HG02759 (cell line): ENCODE measurements at regions not wholly inside any gene's neighbourhood (a gene's known extent, or its start where the extent isn't known, plus 50 kb on each side); places are given as distances from the start of the nearest gene placed in this dataset.
A peak's percentile ranks its signal among the peaks of the same experiment; 100 is the strongest.

ENCODE experiments used
- ATAC-seq: cut with Tn5 transposase; IDR thresholded peaks from one replicate; pipeline ENCODE4 v1.9.1; 2021; ENCODE audit warnings: mild to moderate bottlenecking, moderate library complexity; ENCODE audit not compliant: unreplicated experiment

GRCh38 chr1:104791030-104791429 lies 1041.3 kb downstream of the AMY1C start:
- ATAC-seq, result no peak

GRCh38 chr1:104794035-104794434 lies 1044.3 kb downstream of the AMY1C start:
- ATAC-seq, result no peak

GRCh38 chr1:104795931-104796330 lies 1046.2 kb downstream of the AMY1C start:
- no peak for ATAC-seq

GRCh38 chr1:104797982-104798381 lies 1048.3 kb downstream of the AMY1C start:
- ATAC-seq, result no peak

- no peak for ATAC-seq
Measured at GRCh38 chr1:104801344-104801743, 1051.6 kb downstream of the AMY1C start.

GRCh38 chr1:104804147-104804546 lies 1054.4 kb downstream of the AMY1C start:
- no peak for ATAC-seq

GRCh38 chr1:104807590-104807989 lies 1057.9 kb downstream of the AMY1C start:
- ATAC-seq, result no peak

- ATAC-seq, result no peak
Measured at GRCh38 chr1:104825401-104825800, 1075.7 kb downstream of the AMY1C start.

GRCh38 chr1:104830534-104830933 lies 1080.8 kb downstream of the AMY1C start:
- no peak for ATAC-seq

- no peak for ATAC-seq
Measured at GRCh38 chr1:104852151-104852550, 1102.5 kb downstream of the AMY1C start.

- ATAC-seq, result no peak
Measured at GRCh38 chr1:104853276-104853675, 1103.6 kb downstream of the AMY1C start.

GRCh38 chr1:104854529-104854928 lies 1104.8 kb downstream of the AMY1C start:
- ATAC-seq, result no peak

- no peak for ATAC-seq
Measured at GRCh38 chr1:104855550-104855949, 1105.9 kb downstream of the AMY1C start.

- ATAC-seq, result no peak
Measured at GRCh38 chr1:104856091-104856490, 1106.4 kb downstream of the AMY1C start.

- ATAC-seq, result no peak
Measured at GRCh38 chr1:104856518-104856917, 1106.8 kb downstream of the AMY1C start.

GRCh38 chr1:104868794-104869193 lies 1119.1 kb downstream of the AMY1C start:
- ATAC-seq, result no peak

- ATAC-seq, result peak; percentile 96
Measured at GRCh38 chr1:104874044-104874443, 1124.3 kb downstream of the AMY1C start.

GRCh38 chr1:104878203-104878909 lies 1128.7 kb downstream of the AMY1C start:
- peak; percentile 39 for ATAC-seq

- ATAC-seq, result no peak
Measured at GRCh38 chr1:104884939-104885338, 1135.2 kb downstream of the AMY1C start.

- ATAC-seq, result no peak
Measured at GRCh38 chr1:104905322-104905721, 1155.6 kb downstream of the AMY1C start.

GRCh38 chr1:104906141-104906540 lies 1156.4 kb downstream of the AMY1C start:
- ATAC-seq, result no peak

- no peak for ATAC-seq
Measured at GRCh38 chr1:104919188-104919587, 1169.5 kb downstream of the AMY1C start.

- no peak for ATAC-seq
Measured at GRCh38 chr1:104921525-104921924, 1171.8 kb downstream of the AMY1C start.
